ENCODE measurements at regions not wholly inside any gene's neighbourhood (a gene's known extent, or its start where the extent isn't known, plus 50 kb on each side); places are given as distances from the start of the nearest gene placed in this dataset.
"Not testable (repeated sequence)": the region's sequence is repeated elsewhere in the genome, so short reads cannot be mapped to it uniquely, and the experiment has no call there.

- not testable (repeated sequence) for H3K4me3 ChIP-seq (ENCODE audit: low read depth, low read length); DNase-seq (ENCODE audit: low read depth)
Observed at GRCh38 chr2:87409601-87410000, 338.3 kb upstream of the PLGLB2 start.

GRCh38 chr2:87410371-87410770, 337.5 kb upstream of the PLGLB2 start:
- DNase-seq (ENCODE audit: low read depth); H3K4me3 ChIP-seq (ENCODE audit: low read depth, low read length): not testable (repeated sequence)

GRCh38 chr2:87412036-87412820, 335.7 kb upstream of the PLGLB2 start:
- not testable (repeated sequence) for H3K4me3 ChIP-seq (ENCODE audit: low read depth, low read length); DNase-seq (ENCODE audit: low read depth)

GRCh38 chr2:87414331-87414730, 333.6 kb upstream of the PLGLB2 start:
- not testable (repeated sequence) for H3K4me3 ChIP-seq (ENCODE audit: low read depth, low read length); DNase-seq (ENCODE audit: low read depth)

GRCh38 chr2:87414795-87415570, 332.9 kb upstream of the PLGLB2 start:
- H3K4me3 ChIP-seq (ENCODE audit: low read depth, low read length); DNase-seq (ENCODE audit: low read depth): not testable (repeated sequence)

GRCh38 chr2:87415586-87416265, 332.2 kb upstream of the PLGLB2 start:
- not testable (repeated sequence) for H3K4me3 ChIP-seq (ENCODE audit: low read depth, low read length); DNase-seq (ENCODE audit: low read depth)

- not testable (repeated sequence) for DNase-seq (ENCODE audit: low read depth)
Observed at GRCh38 chr2:87416266-87416592, 331.7 kb upstream of the PLGLB2 start.

GRCh38 chr2:87417147-87417546, 330.7 kb upstream of the PLGLB2 start:
- H3K4me3 ChIP-seq (ENCODE audit: low read depth, low read length); DNase-seq (ENCODE audit: low read depth): not testable (repeated sequence)

More at GRCh38 chr2:87416266-87416592, 331.7 kb upstream of the PLGLB2 start:
- not testable (repeated sequence) for H3K4me3 ChIP-seq (ENCODE audit: low read depth, low read length)

GRCh38 chr2:87417742-87418567, 329.9 kb upstream of the PLGLB2 start:
- DNase-seq (ENCODE audit: low read depth); H3K4me3 ChIP-seq (ENCODE audit: low read depth, low read length): not testable (repeated sequence)

- not testable (repeated sequence) for H3K4me3 ChIP-seq (ENCODE audit: low read depth, low read length); DNase-seq (ENCODE audit: low read depth)
Observed at GRCh38 chr2:87418823-87419822, 328.8 kb upstream of the PLGLB2 start.

- H3K4me3 ChIP-seq (ENCODE audit: low read depth, low read length); DNase-seq (ENCODE audit: low read depth): not testable (repeated sequence)
Observed at GRCh38 chr2:87419980-87420379, 327.9 kb upstream of the PLGLB2 start.

GRCh38 chr2:87420954-87421353, 326.9 kb upstream of the PLGLB2 start:
- not testable (repeated sequence) for DNase-seq (ENCODE audit: low read depth); H3K4me3 ChIP-seq (ENCODE audit: low read depth, low read length)

- not testable (repeated sequence) for H3K4me3 ChIP-seq (ENCODE audit: low read depth, low read length); DNase-seq (ENCODE audit: low read depth)
Observed at GRCh38 chr2:87423796-87424762, 323.8 kb upstream of the PLGLB2 start.

- DNase-seq (ENCODE audit: low read depth); H3K4me3 ChIP-seq (ENCODE audit: low read depth, low read length): not testable (repeated sequence)
Observed at GRCh38 chr2:87424763-87425154, 323.1 kb upstream of the PLGLB2 start.

GRCh38 chr2:87425191-87425590, 322.7 kb upstream of the PLGLB2 start:
- DNase-seq (ENCODE audit: low read depth); H3K4me3 ChIP-seq (ENCODE audit: low read depth, low read length): not testable (repeated sequence)

GRCh38 chr2:87425717-87426116, 322.2 kb upstream of the PLGLB2 start:
- not testable (repeated sequence) for DNase-seq (ENCODE audit: low read depth); H3K4me3 ChIP-seq (ENCODE audit: low read depth, low read length)
